ENCODE measurements at regions not wholly inside any gene's neighbourhood (a gene's known extent, or its start where the extent isn't known, plus 50 kb on each side); places are given as distances from the start of the nearest gene placed in this dataset.

GRCh38 chr10:108862676-108863350 lies 1060.5 kb downstream of the XPNPEP1 start:
- intact Hi-C loops (cut with DNase I; ENCODE audit: low total_unique reads) = no loop called here
- Histone ChIP-seq H3K4me1 (no peaks in the 10 kb centered on the region), H3K36me3 (ENCODE audit: low read depth, missing control alignments) (no peaks in the 10 kb centered on the region), H3K4me3 (no peak overlapping the region), H3K27ac (no peak overlapping the region), H3K27me3 (no peaks in the 10 kb centered on the region), H3K9me3 (no peaks in the 10 kb centered on the region)
- no peak for DNase-seq
- TF ChIP-seq CTCF (IDR thresholded peaks at IDR 0.05) = no peak
- TF ChIP-seq POLR2A (IDR thresholded peaks at IDR 0.05) = no peak
- WGBS, 2 donors = 59 to 76% methylated on average over 3 of the region's 3 CpGs

GRCh38 chr10:108861181-108861754 lies 1062.0 kb downstream of the XPNPEP1 start:
- WGBS, 2 donors = 91 to 92% methylated on average over 5 of the region's 5 CpGs
- H3K27ac ChIP-seq = no peak overlapping the region
- no peaks in the 10 kb centered on the region for H3K9me3 ChIP-seq
- H3K27me3 ChIP-seq = no peaks in the 10 kb centered on the region
- DNase-seq = no peak
- H3K4me3 ChIP-seq = no peak overlapping the region
- no peaks in the 10 kb centered on the region for H3K4me1 ChIP-seq
- intact Hi-C loops (cut with DNase I; ENCODE audit: low total_unique reads) = no loop called here
- TF ChIP-seq CTCF (IDR thresholded peaks at IDR 0.05) = no peak
- TF ChIP-seq POLR2A (IDR thresholded peaks at IDR 0.05) = no peak
- H3K36me3 ChIP-seq (ENCODE audit: low read depth, missing control alignments) = no peaks in the 10 kb centered on the region

GRCh38 chr10:108852211-108852610 lies 1071.1 kb downstream of the XPNPEP1 start:
- Histone ChIP-seq H3K36me3 (ENCODE audit: low read depth, missing control alignments) (no peaks in the 10 kb centered on the region), H3K27me3 (no peaks in the 10 kb centered on the region), H3K4me3 (no peak overlapping the region), H3K27ac (no peak overlapping the region), H3K4me1 (no peaks in the 10 kb centered on the region), H3K9me3 (no peaks in the 10 kb centered on the region)
- no peak for TF ChIP-seq CTCF (IDR thresholded peaks at IDR 0.05)
- TF ChIP-seq POLR2A (IDR thresholded peaks at IDR 0.05) = no peak
- intact Hi-C loops (cut with DNase I; ENCODE audit: low total_unique reads) = no loop called here
- whole genome bisulfite sequencing, 2 donors = 49 to 72% methylated on average over 4 of the region's 4 CpGs
- DNase-seq = no peak

- TF ChIP-seq POLR2A (IDR thresholded peaks at IDR 0.05) (no peak), CTCF (IDR thresholded peaks at IDR 0.05) (no peak)
- Histone ChIP-seq H3K36me3 (ENCODE audit: low read depth, missing control alignments) (no peaks in the 10 kb centered on the region), H3K27ac (no peak overlapping the region), H3K4me3 (no peak overlapping the region), H3K27me3 (no peaks in the 10 kb centered on the region), H3K9me3 (no peaks in the 10 kb centered on the region), H3K4me1 (no peaks in the 10 kb centered on the region)
- intact Hi-C loops (cut with DNase I; ENCODE audit: low total_unique reads) = no loop called here
- WGBS, 2 donors = 95 to 96% methylated on average over 1 of the region's 1 CpG
- DNase-seq = no peak
Measured at GRCh38 chr10:108850138-108850854, 1073.0 kb downstream of the XPNPEP1 start.

All from testis (tissue), 2 donors.